ENCODE measurements at regions not wholly inside any gene's neighbourhood (a gene's known extent, or its start where the extent isn't known, plus 50 kb on each side); places are given as distances from the start of the nearest gene placed in this dataset.

GRCh38 chr16:64061621-64062020 is 1060.2 kb downstream of the CDH11 start:
- Histone ChIP-seq H3K27me3 (ENCODE audit: insufficient read depth, low read length, poor library complexity, severe bottlenecking) (no peaks in the 10 kb centered on the region), H3K4me1 (ENCODE audit: insufficient read depth, low read length) (no peaks in the 10 kb centered on the region), H3K4me3 (ENCODE audit: low read length) (no peak overlapping the region), H3K27ac (ENCODE audit: low read depth, low read length) (no peak overlapping the region), H3K9me3 (ENCODE audit: low read length) (no peaks in the 10 kb centered on the region), H3K36me3 (ENCODE audit: insufficient read depth, low read length) (no peaks in the 10 kb centered on the region)
- ChIA-PET POLR2A (no interaction called here), CTCF (no interaction called here)
- Mint-ChIP-seq H3K36me3 (no peaks in the 10 kb centered on the region), H3K27ac (no peak overlapping the region), H3K9me3 (peaks cover 10 to 23% (median 14%) of the 10 kb centered on the region in 5 donors), H3K4me3 (no peak overlapping the region), H3K4me1 (no peaks in the 10 kb centered on the region), H3K27me3 (no peaks in the 10 kb centered on the region)
- DNase-seq: no peak

GRCh38 chr16:64060631-64061030 is 1061.2 kb downstream of the CDH11 start:
- Mint-ChIP-seq H3K27ac (no peak overlapping the region), H3K4me3 (no peak overlapping the region), H3K36me3 (no peaks in the 10 kb centered on the region), H3K9me3 (peaks cover 7 to 23% (median 14%) of the 10 kb centered on the region in 5 donors), H3K4me1 (no peaks in the 10 kb centered on the region), H3K27me3 (no peaks in the 10 kb centered on the region)
- Histone ChIP-seq H3K4me3 (ENCODE audit: low read length) (no peak overlapping the region), H3K9me3 (ENCODE audit: low read length) (no peaks in the 10 kb centered on the region), H3K4me1 (ENCODE audit: insufficient read depth, low read length) (no peaks in the 10 kb centered on the region), H3K27ac (ENCODE audit: low read depth, low read length) (no peak overlapping the region), H3K27me3 (ENCODE audit: insufficient read depth, low read length, poor library complexity, severe bottlenecking) (no peaks in the 10 kb centered on the region), H3K36me3 (ENCODE audit: insufficient read depth, low read length) (no peaks in the 10 kb centered on the region)
- DNase-seq: no peak
- ChIA-PET POLR2A (no interaction called here), CTCF (no interaction called here)

- no peaks in the 10 kb centered on the region for H3K36me3 ChIP-seq (ENCODE audit: insufficient read depth, low read length)
- peaks cover 8 to 32% (median 12%) of the 10 kb centered on the region in 5 donors for H3K9me3 Mint-ChIP-seq
- H3K36me3 Mint-ChIP-seq: no peaks in the 10 kb centered on the region
- no peak overlapping the region for H3K27ac Mint-ChIP-seq
- POLR2A ChIA-PET: no interaction called here
- DNase-seq: no peak
- H3K27me3 Mint-ChIP-seq: no peaks in the 10 kb centered on the region
- no peak overlapping the region for H3K27ac ChIP-seq (ENCODE audit: low read depth, low read length)
- no peaks in the 10 kb centered on the region for H3K4me1 ChIP-seq (ENCODE audit: insufficient read depth, low read length)
- no peak overlapping the region for H3K4me3 Mint-ChIP-seq
- CTCF ChIA-PET: no interaction called here
- no peaks in the 10 kb centered on the region for H3K4me1 Mint-ChIP-seq
- no peak overlapping the region for H3K4me3 ChIP-seq (ENCODE audit: low read length)
- no peaks in the 10 kb centered on the region for H3K9me3 ChIP-seq (ENCODE audit: low read length)
- no peaks in the 10 kb centered on the region for H3K27me3 ChIP-seq (ENCODE audit: insufficient read depth, low read length, poor library complexity, severe bottlenecking)
These were observed 1063.2 kb downstream of the CDH11 start for GRCh38 chr16:64058685-64059084.

- Histone ChIP-seq H3K27me3 (ENCODE audit: insufficient read depth, low read length, poor library complexity, severe bottlenecking) (no peaks in the 10 kb centered on the region), H3K9me3 (ENCODE audit: low read length) (no peaks in the 10 kb centered on the region), H3K36me3 (ENCODE audit: insufficient read depth, low read length) (no peaks in the 10 kb centered on the region), H3K4me3 (ENCODE audit: low read length) (no peak overlapping the region), H3K4me1 (ENCODE audit: insufficient read depth, low read length) (no peaks in the 10 kb centered on the region), H3K27ac (ENCODE audit: low read depth, low read length) (no peak overlapping the region)
- Mint-ChIP-seq H3K4me1 (no peaks in the 10 kb centered on the region), H3K27ac (no peak overlapping the region), H3K4me3 (no peak overlapping the region), H3K36me3 (no peaks in the 10 kb centered on the region), H3K9me3 (peaks cover 7 to 46% (median 10%) of the 10 kb centered on the region in 5 donors), H3K27me3 (no peaks in the 10 kb centered on the region)
- DNase-seq: no peak
- CTCF ChIA-PET: no interaction called here
- POLR2A ChIA-PET: no interaction called here
These were observed 1070.0 kb downstream of the CDH11 start for GRCh38 chr16:64051824-64052223.

- no peak overlapping the region for H3K27ac Mint-ChIP-seq
- Histone ChIP-seq H3K9me3 (ENCODE audit: low read length) (peaks cover 1% of the 10 kb centered on the region), H3K27me3 (ENCODE audit: insufficient read depth, low read length, poor library complexity, severe bottlenecking) (no peaks in the 10 kb centered on the region), H3K4me3 (ENCODE audit: low read length) (no peak overlapping the region), H3K36me3 (ENCODE audit: insufficient read depth, low read length) (no peaks in the 10 kb centered on the region), H3K27ac (ENCODE audit: low read depth, low read length) (no peak overlapping the region), H3K4me1 (ENCODE audit: insufficient read depth, low read length) (no peaks in the 10 kb centered on the region)
- no peak overlapping the region for H3K4me3 Mint-ChIP-seq
- H3K9me3 Mint-ChIP-seq: peaks cover 10 to 36% (median 15%) of the 10 kb centered on the region in 5 donors
- H3K27me3 Mint-ChIP-seq: peaks cover 0 to 3% of the 10 kb centered on the region in 2 donors
- DNase-seq: no peak
- no peaks in the 10 kb centered on the region for H3K36me3 Mint-ChIP-seq
- ChIA-PET CTCF (no interaction called here), POLR2A (no interaction called here)
- H3K4me1 Mint-ChIP-seq: no peaks in the 10 kb centered on the region
These were observed 1074.0 kb downstream of the CDH11 start for GRCh38 chr16:64047878-64048277.

- H3K36me3 Mint-ChIP-seq: no peaks in the 10 kb centered on the region
- H3K4me3 ChIP-seq (ENCODE audit: low read length): no peak overlapping the region
- ChIA-PET POLR2A (no interaction called here), CTCF (no interaction called here)
- peaks cover 8% of the 10 kb centered on the region for H3K9me3 ChIP-seq (ENCODE audit: low read length)
- H3K36me3 ChIP-seq (ENCODE audit: insufficient read depth, low read length): no peaks in the 10 kb centered on the region
- no peak for DNase-seq
- H3K27ac ChIP-seq (ENCODE audit: low read depth, low read length): no peak overlapping the region
- no peaks in the 10 kb centered on the region for H3K4me1 Mint-ChIP-seq
- no peaks in the 10 kb centered on the region for H3K27me3 ChIP-seq (ENCODE audit: insufficient read depth, low read length, poor library complexity, severe bottlenecking)
- H3K4me3 Mint-ChIP-seq: no peak overlapping the region
- no peak overlapping the region for H3K27ac Mint-ChIP-seq
- peaks cover 0 to 3% of the 10 kb centered on the region in 2 donors for H3K27me3 Mint-ChIP-seq
- H3K4me1 ChIP-seq (ENCODE audit: insufficient read depth, low read length): no peaks in the 10 kb centered on the region
- H3K9me3 Mint-ChIP-seq: peaks cover 10 to 35% (median 17%) of the 10 kb centered on the region in 5 donors
These were observed 1074.7 kb downstream of the CDH11 start for GRCh38 chr16:64047207-64047606.

GRCh38 chr16:64035337-64035736 is 1086.5 kb downstream of the CDH11 start:
- no peak overlapping the region for H3K27ac ChIP-seq (ENCODE audit: low read depth, low read length)
- no peak for DNase-seq
- no peaks in the 10 kb centered on the region for H3K9me3 ChIP-seq (ENCODE audit: low read length)
- Mint-ChIP-seq H3K27ac (no peak overlapping the region), H3K9me3 (peaks cover 21 to 43% (median 30%) of the 10 kb centered on the region in 5 donors), H3K36me3 (peaks cover 0 to 3% (median 0%) of the 10 kb centered on the region in 3 donors), H3K4me3 (no peak overlapping the region), H3K4me1 (no peaks in the 10 kb centered on the region), H3K27me3 (no peaks in the 10 kb centered on the region)
- H3K4me3 ChIP-seq (ENCODE audit: low read length): no peak overlapping the region
- ChIA-PET CTCF (no interaction called here), POLR2A (no interaction called here)
- no peaks in the 10 kb centered on the region for H3K4me1 ChIP-seq (ENCODE audit: insufficient read depth, low read length)
- H3K27me3 ChIP-seq (ENCODE audit: insufficient read depth, low read length, poor library complexity, severe bottlenecking): no peaks in the 10 kb centered on the region
- H3K36me3 ChIP-seq (ENCODE audit: insufficient read depth, low read length): no peaks in the 10 kb centered on the region

- Histone ChIP-seq H3K4me1 (ENCODE audit: insufficient read depth, low read length) (no peaks in the 10 kb centered on the region), H3K27ac (ENCODE audit: low read depth, low read length) (no peak overlapping the region), H3K4me3 (ENCODE audit: low read length) (no peak overlapping the region), H3K36me3 (ENCODE audit: insufficient read depth, low read length) (no peaks in the 10 kb centered on the region), H3K9me3 (ENCODE audit: low read length) (no peaks in the 10 kb centered on the region), H3K27me3 (ENCODE audit: insufficient read depth, low read length, poor library complexity, severe bottlenecking) (no peaks in the 10 kb centered on the region)
- POLR2A ChIA-PET: no interaction called here
- no peaks in the 10 kb centered on the region for H3K27me3 Mint-ChIP-seq
- DNase-seq: no peak
- CTCF ChIA-PET: no interaction called here
- no peaks in the 10 kb centered on the region for H3K36me3 Mint-ChIP-seq
- H3K27ac Mint-ChIP-seq: no peak overlapping the region
- H3K4me3 Mint-ChIP-seq: no peak overlapping the region
- no peaks in the 10 kb centered on the region for H3K4me1 Mint-ChIP-seq
- peaks cover 9 to 59% (median 16%) of the 10 kb centered on the region in 5 donors for H3K9me3 Mint-ChIP-seq
These were observed 1102.5 kb downstream of the CDH11 start for GRCh38 chr16:64019339-64019738.

- Histone ChIP-seq H3K9me3 (ENCODE audit: low read length) (no peaks in the 10 kb centered on the region), H3K36me3 (ENCODE audit: insufficient read depth, low read length) (no peaks in the 10 kb centered on the region), H3K27ac (ENCODE audit: low read depth, low read length) (no peak overlapping the region), H3K27me3 (ENCODE audit: insufficient read depth, low read length, poor library complexity, severe bottlenecking) (no peaks in the 10 kb centered on the region), H3K4me1 (ENCODE audit: insufficient read depth, low read length) (no peaks in the 10 kb centered on the region), H3K4me3 (ENCODE audit: low read length) (no peak overlapping the region)
- no peak overlapping the region for H3K27ac Mint-ChIP-seq
- no peak for DNase-seq
- peaks cover 9 to 55% (median 15%) of the 10 kb centered on the region in 5 donors for H3K9me3 Mint-ChIP-seq
- no peaks in the 10 kb centered on the region for H3K27me3 Mint-ChIP-seq
- H3K4me1 Mint-ChIP-seq: no peaks in the 10 kb centered on the region
- POLR2A ChIA-PET: no interaction called here
- H3K4me3 Mint-ChIP-seq: no peak overlapping the region
- no peaks in the 10 kb centered on the region for H3K36me3 Mint-ChIP-seq
- CTCF ChIA-PET: no interaction called here
These were observed 1104.1 kb downstream of the CDH11 start for GRCh38 chr16:64017796-64018195.

Measured in CD8-positive, alpha-beta memory T cell (primary cell).